ENCODE measurements at regions not wholly inside any gene's neighbourhood (a gene's known extent, or its start where the extent isn't known, plus 50 kb on each side); places are given as distances from the start of the nearest gene placed in this dataset.

GRCh38 chr6:62344850-62345249 lies 58.8 kb upstream of the KHDRBS2 start:
- Mint-ChIP-seq H3K27me3 (ENCODE audit: low read depth) (no peaks in the 10 kb centered on the region), H3K4me1 (no peaks in the 10 kb centered on the region), H3K27ac (no peak overlapping the region), H3K36me3 (no peaks in the 10 kb centered on the region), H3K9me3 (peaks cover 5% of the 10 kb centered on the region), H3K4me3 (no peak overlapping the region)
- TF ChIP-seq, protein P1, sequence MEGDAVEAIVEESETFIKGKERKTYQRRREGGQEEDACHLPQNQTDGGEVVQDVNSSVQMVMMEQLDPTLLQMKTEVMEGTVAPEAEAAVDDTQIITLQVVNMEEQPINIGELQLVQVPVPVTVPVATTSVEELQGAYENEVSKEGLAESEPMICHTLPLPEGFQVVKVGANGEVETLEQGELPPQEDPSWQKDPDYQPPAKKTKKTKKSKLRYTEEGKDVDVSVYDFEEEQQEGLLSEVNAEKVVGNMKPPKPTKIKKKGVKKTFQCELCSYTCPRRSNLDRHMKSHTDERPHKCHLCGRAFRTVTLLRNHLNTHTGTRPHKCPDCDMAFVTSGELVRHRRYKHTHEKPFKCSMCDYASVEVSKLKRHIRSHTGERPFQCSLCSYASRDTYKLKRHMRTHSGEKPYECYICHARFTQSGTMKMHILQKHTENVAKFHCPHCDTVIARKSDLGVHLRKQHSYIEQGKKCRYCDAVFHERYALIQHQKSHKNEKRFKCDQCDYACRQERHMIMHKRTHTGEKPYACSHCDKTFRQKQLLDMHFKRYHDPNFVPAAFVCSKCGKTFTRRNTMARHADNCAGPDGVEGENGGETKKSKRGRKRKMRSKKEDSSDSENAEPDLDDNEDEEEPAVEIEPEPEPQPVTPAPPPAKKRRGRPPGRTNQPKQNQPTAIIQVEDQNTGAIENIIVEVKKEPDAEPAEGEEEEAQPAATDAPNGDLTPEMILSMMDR (IDR thresholded peaks at IDR 0.05; ENCODE audit: unreplicated experiment), result no peak
- DNase-seq (ENCODE audit: low spot score in 2 of 2, unreplicated experiment in 2 of 2), result no peak

GRCh38 chr6:62338477-62338876 lies 52.5 kb upstream of the KHDRBS2 start:
- DNase-seq (ENCODE audit: low spot score in 2 of 2, unreplicated experiment in 2 of 2), result no peak
- Mint-ChIP-seq H3K36me3 (no peaks in the 10 kb centered on the region), H3K4me1 (no peaks in the 10 kb centered on the region), H3K4me3 (no peak overlapping the region), H3K9me3 (no peaks in the 10 kb centered on the region), H3K27ac (no peak overlapping the region), H3K27me3 (ENCODE audit: low read depth) (no peaks in the 10 kb centered on the region)
- TF ChIP-seq, protein P1 (IDR thresholded peaks at IDR 0.05; ENCODE audit: unreplicated experiment), result no peak
